ENCODE measurements at regions not wholly inside any gene's neighbourhood (a gene's known extent, or its start where the extent isn't known, plus 50 kb on each side); places are given as distances from the start of the nearest gene placed in this dataset.

DNA sequence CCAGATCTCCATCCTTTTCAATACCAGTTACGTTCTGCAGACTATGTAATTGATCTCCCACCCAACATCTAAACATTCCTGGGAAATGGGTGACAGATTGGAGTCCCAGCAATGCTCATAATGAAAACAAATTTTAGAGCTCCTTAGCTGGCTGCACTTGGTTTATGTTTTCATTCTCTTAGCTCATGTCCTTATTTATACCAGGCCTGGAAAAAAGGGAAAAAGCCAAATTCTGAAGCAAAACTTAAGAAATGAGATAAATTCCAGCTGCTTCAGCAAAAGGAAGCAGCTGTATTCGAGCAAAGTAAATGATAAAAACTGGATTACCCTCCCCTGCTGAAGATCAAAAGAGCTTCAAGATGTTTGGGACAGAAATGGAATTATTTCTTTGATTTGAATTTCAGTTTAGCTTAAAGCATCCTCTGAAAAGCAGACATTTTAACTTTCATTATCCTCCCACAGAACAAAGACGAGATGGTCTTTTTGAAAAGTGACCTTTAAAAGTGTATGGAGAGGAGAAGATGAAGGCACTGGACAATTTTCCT lies 196.5 kb upstream of the THUMPD2 start:
- TF ChIP-seq HDGF (IDR thresholded peaks at IDR 0.05) (no peak), JUNB (IDR thresholded peaks at IDR 0.05) (no peak), POLR2AphosphoS5 (IDR thresholded peaks at IDR 0.05; ENCODE audit: low read length) (no peak), CTCF (IDR thresholded peaks at IDR 0.05 in 2 of 3, conservative IDR thresholded peaks at IDR 0.05 in 1 of 3; ENCODE audit: control insufficient read depth in 2 of 3, extremely low read depth in 1 of 3, insufficient read depth in 1 of 3, low read depth in 3 of 3, low read length in 3 of 3) (no peak)

Measured in GM12878 (cell line).